ENCODE measurements at regions not wholly inside any gene's neighbourhood (a gene's known extent, or its start where the extent isn't known, plus 50 kb on each side); places are given as distances from the start of the nearest gene placed in this dataset.

DNA sequence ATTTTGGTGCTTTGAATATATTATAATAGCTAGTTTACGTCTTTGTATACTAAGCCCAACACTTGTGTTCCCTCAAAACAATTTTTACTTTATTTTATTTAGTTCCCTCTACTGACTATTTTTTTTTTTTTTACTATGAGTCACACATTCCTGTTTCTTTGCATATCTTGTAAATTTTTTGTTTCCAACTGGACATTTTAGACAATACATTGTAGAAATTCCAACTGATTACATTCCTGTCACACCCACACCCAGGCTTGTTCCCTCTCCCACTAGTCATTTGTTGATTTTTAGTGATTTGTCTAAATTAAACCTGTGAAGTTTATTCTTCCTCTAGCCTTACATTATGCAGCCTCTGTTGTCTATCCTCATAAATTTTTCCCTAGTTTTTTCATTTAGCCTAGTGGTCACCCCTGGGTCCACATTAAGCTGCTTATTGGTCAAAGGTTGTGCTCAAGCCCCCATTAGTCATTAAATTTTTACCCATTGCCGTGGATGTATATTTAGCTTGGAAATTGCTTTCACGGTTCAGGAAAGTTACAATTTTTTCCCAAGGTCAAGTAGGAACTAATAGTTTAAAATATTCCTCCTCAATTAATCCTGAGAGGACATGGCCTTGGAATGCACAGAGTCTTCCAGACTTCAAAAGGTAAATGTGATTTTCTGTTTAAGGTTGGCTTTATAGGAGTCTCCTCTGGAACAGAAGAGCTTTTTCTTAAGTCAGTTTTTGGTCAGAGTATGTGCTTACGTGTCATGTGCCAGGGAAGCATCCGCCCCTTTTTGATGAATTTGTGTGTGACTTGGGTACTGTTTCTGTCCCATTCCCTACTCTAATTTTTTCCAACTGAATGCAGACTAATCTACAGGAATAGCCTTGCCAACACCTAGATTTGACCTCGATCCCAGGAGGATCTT, 207.6 kb upstream of the TMEM72 start (continued):
- TF ChIP-seq, protein P1, sequence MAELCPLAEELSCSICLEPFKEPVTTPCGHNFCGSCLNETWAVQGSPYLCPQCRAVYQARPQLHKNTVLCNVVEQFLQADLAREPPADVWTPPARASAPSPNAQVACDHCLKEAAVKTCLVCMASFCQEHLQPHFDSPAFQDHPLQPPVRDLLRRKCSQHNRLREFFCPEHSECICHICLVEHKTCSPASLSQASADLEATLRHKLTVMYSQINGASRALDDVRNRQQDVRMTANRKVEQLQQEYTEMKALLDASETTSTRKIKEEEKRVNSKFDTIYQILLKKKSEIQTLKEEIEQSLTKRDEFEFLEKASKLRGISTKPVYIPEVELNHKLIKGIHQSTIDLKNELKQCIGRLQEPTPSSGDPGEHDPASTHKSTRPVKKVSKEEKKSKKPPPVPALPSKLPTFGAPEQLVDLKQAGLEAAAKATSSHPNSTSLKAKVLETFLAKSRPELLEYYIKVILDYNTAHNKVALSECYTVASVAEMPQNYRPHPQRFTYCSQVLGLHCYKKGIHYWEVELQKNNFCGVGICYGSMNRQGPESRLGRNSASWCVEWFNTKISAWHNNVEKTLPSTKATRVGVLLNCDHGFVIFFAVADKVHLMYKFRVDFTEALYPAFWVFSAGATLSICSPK (IDR thresholded peaks at IDR 0.05; ENCODE audit: borderline replicate concordance) = no peak
- TF ChIP-seq CAMTA2 (CRISPR knock-in tag; conservative IDR thresholded peaks at IDR 0.05) (no peak), BDP1 (IDR thresholded peaks at IDR 0.05; ENCODE audit: insufficient read depth, insufficient read length) (no peak), ZNF445 (CRISPR knock-in tag; IDR thresholded peaks at IDR 0.05; ENCODE audit: low read depth) (no peak), MTA3 (IDR thresholded peaks at IDR 0.05; ENCODE audit: borderline replicate concordance) (no peak), ZNF311 (CRISPR knock-in tag; IDR thresholded peaks at IDR 0.05) (no peak)
- TF ChIP-seq, protein P2, sequence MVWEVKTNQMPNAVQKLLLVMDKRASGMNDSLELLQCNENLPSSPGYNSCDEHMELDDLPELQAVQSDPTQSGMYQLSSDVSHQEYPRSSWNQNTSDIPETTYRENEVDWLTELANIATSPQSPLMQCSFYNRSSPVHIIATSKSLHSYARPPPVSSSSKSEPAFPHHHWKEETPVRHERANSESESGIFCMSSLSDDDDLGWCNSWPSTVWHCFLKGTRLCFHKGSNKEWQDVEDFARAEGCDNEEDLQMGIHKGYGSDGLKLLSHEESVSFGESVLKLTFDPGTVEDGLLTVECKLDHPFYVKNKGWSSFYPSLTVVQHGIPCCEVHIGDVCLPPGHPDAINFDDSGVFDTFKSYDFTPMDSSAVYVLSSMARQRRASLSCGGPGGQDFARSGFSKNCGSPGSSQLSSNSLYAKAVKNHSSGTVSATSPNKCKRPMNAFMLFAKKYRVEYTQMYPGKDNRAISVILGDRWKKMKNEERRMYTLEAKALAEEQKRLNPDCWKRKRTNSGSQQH (CRISPR knock-in tag; IDR thresholded peaks at IDR 0.05) = no peak
- TF ChIP-seq, protein P3, sequence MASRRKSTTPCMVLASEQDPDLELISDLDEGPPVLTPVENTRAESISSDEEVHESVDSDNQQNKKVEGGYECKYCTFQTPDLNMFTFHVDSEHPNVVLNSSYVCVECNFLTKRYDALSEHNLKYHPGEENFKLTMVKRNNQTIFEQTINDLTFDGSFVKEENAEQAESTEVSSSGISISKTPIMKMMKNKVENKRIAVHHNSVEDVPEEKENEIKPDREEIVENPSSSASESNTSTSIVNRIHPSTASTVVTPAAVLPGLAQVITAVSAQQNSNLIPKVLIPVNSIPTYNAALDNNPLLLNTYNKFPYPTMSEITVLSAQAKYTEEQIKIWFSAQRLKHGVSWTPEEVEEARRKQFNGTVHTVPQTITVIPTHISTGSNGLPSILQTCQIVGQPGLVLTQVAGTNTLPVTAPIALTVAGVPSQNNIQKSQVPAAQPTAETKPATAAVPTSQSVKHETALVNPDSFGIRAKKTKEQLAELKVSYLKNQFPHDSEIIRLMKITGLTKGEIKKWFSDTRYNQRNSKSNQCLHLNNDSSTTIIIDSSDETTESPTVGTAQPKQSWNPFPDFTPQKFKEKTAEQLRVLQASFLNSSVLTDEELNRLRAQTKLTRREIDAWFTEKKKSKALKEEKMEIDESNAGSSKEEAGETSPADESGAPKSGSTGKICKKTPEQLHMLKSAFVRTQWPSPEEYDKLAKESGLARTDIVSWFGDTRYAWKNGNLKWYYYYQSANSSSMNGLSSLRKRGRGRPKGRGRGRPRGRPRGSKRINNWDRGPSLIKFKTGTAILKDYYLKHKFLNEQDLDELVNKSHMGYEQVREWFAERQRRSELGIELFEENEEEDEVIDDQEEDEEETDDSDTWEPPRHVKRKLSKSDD (conservative IDR thresholded peaks at IDR 0.05; ENCODE audit: low read length) = no peak

Measured in K562 (cell line).